BJ (cell line): ENCODE measurements at regions not wholly inside any gene's neighbourhood (a gene's known extent, or its start where the extent isn't known, plus 50 kb on each side); places are given as distances from the start of the nearest gene placed in this dataset.

Experiments
- CTCF ChIA-PET: fragments of 350-600 bp; formaldehyde crosslinking; extraction: SDS; loops from one replicate; lab custom pipeline; 2021; ENCODE audit warnings: antibody characterized with exemption, inconsistent platforms; lab: Yijun Ruan, JAX
- POLR2A ChIA-PET: fragments of 300-600 bp; sonication (Branson Sonifier 250); formaldehyde crosslinking; extraction: SDS; loops from one replicate; lab custom pipeline; 2021; ENCODE audit warnings: antibody characterized with exemption; lab: Charles Lee
- DNase-seq: peaks from one replicate; pipeline ENCODE4 v3.0.0-alpha.2; 2011; ENCODE audit warnings: low read depth
- H3K27me3 ChIP-seq: 2 replicates; pipeline ENCODE4 v1.6.0; 2011; ENCODE audit warnings: low read length; ENCODE audit not compliant: control insufficient read depth, insufficient read depth
- H3K36me3 ChIP-seq: 2 replicates; pipeline ENCODE4 v1.5.1; 2011; ENCODE audit warnings: low read length; ENCODE audit not compliant: control insufficient read depth, insufficient read depth
- H3K4me3 ChIP-seq: 2 replicates; pipeline ENCODE4 v1.5.1; 2011; ENCODE audit warnings: low read depth, mild to moderate bottlenecking, control low read depth, low read length
- TF ChIP-seq, protein P1 (sequence below): IDR thresholded peaks from 2 replicates; pipeline ENCODE4 v1.5.1; 2011; ENCODE audit warnings: low read depth, mild to moderate bottlenecking, control low read depth, inconsistent platforms, low read length, moderate library complexity; ENCODE audit not compliant: insufficient read depth

DNA sequence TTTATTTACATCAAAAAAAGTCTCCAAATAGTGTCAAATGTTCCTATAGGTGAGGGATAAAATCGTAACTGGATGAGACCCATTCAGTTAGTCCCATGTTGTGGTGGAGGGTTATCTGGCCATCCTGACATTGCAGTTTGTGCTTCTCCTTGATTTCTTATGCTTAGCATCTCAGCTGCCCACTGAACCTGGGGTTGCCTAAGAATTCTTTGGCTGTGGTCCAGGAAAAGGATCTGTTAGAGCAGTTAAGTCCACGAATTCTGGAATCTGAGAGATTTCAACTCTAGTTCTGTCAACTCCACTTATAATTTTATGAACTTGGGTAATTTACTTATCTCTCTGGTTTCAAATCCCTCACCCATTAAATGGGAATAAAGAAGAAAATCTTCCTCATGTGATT is 1673.4 kb downstream of the REEP3 start:
- DNase-seq, result no peak
- POLR2A ChIA-PET, result no interaction called here
- TF ChIP-seq, protein P1, sequence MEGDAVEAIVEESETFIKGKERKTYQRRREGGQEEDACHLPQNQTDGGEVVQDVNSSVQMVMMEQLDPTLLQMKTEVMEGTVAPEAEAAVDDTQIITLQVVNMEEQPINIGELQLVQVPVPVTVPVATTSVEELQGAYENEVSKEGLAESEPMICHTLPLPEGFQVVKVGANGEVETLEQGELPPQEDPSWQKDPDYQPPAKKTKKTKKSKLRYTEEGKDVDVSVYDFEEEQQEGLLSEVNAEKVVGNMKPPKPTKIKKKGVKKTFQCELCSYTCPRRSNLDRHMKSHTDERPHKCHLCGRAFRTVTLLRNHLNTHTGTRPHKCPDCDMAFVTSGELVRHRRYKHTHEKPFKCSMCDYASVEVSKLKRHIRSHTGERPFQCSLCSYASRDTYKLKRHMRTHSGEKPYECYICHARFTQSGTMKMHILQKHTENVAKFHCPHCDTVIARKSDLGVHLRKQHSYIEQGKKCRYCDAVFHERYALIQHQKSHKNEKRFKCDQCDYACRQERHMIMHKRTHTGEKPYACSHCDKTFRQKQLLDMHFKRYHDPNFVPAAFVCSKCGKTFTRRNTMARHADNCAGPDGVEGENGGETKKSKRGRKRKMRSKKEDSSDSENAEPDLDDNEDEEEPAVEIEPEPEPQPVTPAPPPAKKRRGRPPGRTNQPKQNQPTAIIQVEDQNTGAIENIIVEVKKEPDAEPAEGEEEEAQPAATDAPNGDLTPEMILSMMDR, result no peak
- Histone ChIP-seq H3K4me3 (no peak overlapping the region), H3K36me3 (no peaks in the 10 kb centered on the region), H3K27me3 (no peaks in the 10 kb centered on the region)
- CTCF ChIA-PET, result no interaction called here

DNA sequence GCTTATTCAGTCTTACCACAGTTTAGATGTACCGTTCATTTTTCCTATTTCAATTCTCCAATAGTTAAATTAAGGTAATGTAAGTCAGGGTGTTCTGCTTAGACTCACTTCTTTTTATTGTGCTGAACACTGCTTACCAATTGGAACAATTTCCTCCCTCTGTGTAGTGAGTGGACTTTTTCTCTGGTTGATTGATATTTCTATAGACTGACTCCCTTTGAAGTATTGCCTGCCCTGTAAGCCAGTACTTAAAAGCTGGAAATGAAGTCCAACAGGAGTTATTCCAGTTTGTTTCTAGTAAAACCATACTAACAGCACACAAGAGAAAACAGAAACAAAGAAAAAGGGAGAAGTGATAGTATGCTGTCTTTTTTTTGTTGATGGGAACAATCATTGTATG is 1674.9 kb downstream of the REEP3 start:
- POLR2A ChIA-PET, result no interaction called here
- Histone ChIP-seq H3K4me3 (no peak overlapping the region), H3K27me3 (no peaks in the 10 kb centered on the region), H3K36me3 (no peaks in the 10 kb centered on the region)
- TF ChIP-seq, protein P1, result no peak
- CTCF ChIA-PET, result no interaction called here
- no peak for DNase-seq

DNA sequence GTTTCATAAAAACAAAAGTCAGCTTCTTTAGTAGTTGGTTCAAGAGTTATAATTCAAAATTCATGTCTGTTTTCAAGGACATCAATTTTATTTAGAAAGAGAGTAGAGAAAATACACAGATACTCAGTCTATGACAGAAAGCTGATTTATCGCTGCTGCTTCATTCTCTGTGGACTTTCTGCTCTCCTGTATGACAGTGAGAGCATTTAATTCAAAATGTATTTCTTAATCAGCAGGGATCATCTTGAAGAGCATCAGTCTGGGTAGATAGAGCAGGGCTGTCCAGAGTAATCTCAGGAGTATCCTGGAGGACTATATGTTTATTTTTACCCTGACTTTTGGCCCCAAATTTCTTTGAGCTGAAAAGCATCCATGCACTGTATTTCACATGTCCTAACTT is 1676.7 kb downstream of the REEP3 start:
- H3K4me3 ChIP-seq, result no peak overlapping the region
- H3K27me3 ChIP-seq, result no peaks in the 10 kb centered on the region
- CTCF ChIA-PET, result no interaction called here
- POLR2A ChIA-PET, result no interaction called here
- TF ChIP-seq, protein P1, result no peak
- no peak for DNase-seq
- H3K36me3 ChIP-seq, result no peaks in the 10 kb centered on the region

DNA sequence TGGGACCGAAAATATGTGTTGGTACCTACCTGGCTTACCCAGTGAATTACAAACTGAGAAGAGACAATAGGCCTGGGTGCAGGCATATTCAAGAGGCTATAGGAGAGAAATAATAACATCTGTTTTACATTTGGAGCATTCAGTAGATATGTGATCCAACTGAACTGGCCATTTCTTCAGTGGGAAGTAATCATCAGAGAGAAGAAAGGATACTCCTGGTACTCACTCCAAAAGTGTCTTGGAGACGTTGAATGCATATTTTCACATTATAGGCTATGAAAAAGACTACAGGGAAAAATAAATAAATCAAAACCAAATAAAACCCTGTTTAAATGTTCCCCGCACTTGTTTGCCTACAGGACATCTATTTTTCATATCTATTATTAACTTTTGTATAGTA is 1680.3 kb downstream of the REEP3 start:
- ChIA-PET CTCF (no interaction called here), POLR2A (no interaction called here)
- Histone ChIP-seq H3K4me3 (no peak overlapping the region), H3K36me3 (no peaks in the 10 kb centered on the region), H3K27me3 (no peaks in the 10 kb centered on the region)
- TF ChIP-seq, protein P1, result no peak
- no peak for DNase-seq

DNA sequence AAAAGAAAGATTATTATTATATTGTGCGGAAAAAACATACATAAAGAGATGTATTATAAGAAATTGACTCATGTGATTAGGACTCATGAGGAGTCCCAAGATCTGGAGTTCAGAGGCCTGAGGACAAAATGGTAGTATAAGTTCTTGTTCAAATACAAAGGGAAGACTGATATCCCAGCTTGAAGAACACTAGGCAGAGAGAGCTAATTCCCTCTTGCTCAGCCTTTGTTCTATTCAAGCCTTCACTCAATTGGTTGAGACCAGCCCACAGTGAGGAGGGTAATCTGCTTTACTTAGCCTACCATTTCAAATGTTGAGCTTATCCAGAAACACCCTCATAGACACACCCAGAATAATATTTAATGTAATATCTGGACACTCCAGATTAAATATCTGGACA is 1683.8 kb downstream of the REEP3 start:
- ChIA-PET POLR2A (no interaction called here), CTCF (no interaction called here)
- no peaks in the 10 kb centered on the region for H3K27me3 ChIP-seq
- TF ChIP-seq, protein P1, result no peak
- H3K36me3 ChIP-seq, result no peaks in the 10 kb centered on the region
- no peak overlapping the region for H3K4me3 ChIP-seq
- no peak for DNase-seq
